Right kidney (tissue), 1 donor: ENCODE measurements at regions not wholly inside any gene's neighbourhood (a gene's known extent, or its start where the extent isn't known, plus 50 kb on each side); places are given as distances from the start of the nearest gene placed in this dataset.
A peak's percentile ranks its signal among the peaks of the same experiment; 100 is the strongest.
"Not testable (repeated sequence)": the region's sequence is repeated elsewhere in the genome, so short reads cannot be mapped to it uniquely, and the experiment has no call there.

Experiments used
- DNase-seq: peaks from one replicate; pipeline ENCODE4 v3.0.0-alpha.2; 2016

- no peak for DNase-seq
Observed at GRCh38 chr5:51172903-51173626, 210.2 kb upstream of the ISL1 start.

- DNase-seq, result no peak
Observed at GRCh38 chr5:51181208-51181894, 201.9 kb upstream of the ISL1 start.

- DNase-seq, result no peak
Observed at GRCh38 chr5:51185850-51186329, 197.4 kb upstream of the ISL1 start.

GRCh38 chr5:51188001-51188591 is 195.2 kb upstream of the ISL1 start:
- DNase-seq, result no peak

GRCh38 chr5:51194671-51195070 is 188.6 kb upstream of the ISL1 start:
- DNase-seq, result no peak

GRCh38 chr5:51201024-51201423 is 182.2 kb upstream of the ISL1 start:
- DNase-seq, result no peak

- DNase-seq, result no peak
Observed at GRCh38 chr5:51201708-51202107, 181.5 kb upstream of the ISL1 start.

- no peak for DNase-seq
Observed at GRCh38 chr5:51202161-51202560, 181.1 kb upstream of the ISL1 start.

- no peak for DNase-seq
Observed at GRCh38 chr5:51203598-51203997, 179.7 kb upstream of the ISL1 start.

- no peak for DNase-seq
Observed at GRCh38 chr5:51208296-51208695, 175.0 kb upstream of the ISL1 start.

GRCh38 chr5:51214746-51215145 is 168.5 kb upstream of the ISL1 start:
- no peak for DNase-seq

GRCh38 chr5:51225789-51226742 is 157.2 kb upstream of the ISL1 start:
- peak; percentile 12 for DNase-seq

GRCh38 chr5:51227963-51228470 is 155.2 kb upstream of the ISL1 start:
- DNase-seq, result no peak

GRCh38 chr5:51230336-51230735 is 152.9 kb upstream of the ISL1 start:
- no peak for DNase-seq

GRCh38 chr5:51242456-51242855 is 140.8 kb upstream of the ISL1 start:
- no peak for DNase-seq

- not testable (repeated sequence) for DNase-seq
Observed at GRCh38 chr5:51250957-51251356, 132.3 kb upstream of the ISL1 start.

GRCh38 chr5:51271261-51271660 is 112.0 kb upstream of the ISL1 start:
- DNase-seq, result no peak

- DNase-seq, result no peak
Observed at GRCh38 chr5:51273021-51273420, 110.2 kb upstream of the ISL1 start.

GRCh38 chr5:51273871-51274270 is 109.4 kb upstream of the ISL1 start:
- no peak for DNase-seq

GRCh38 chr5:51275428-51275827 is 107.8 kb upstream of the ISL1 start:
- DNase-seq, result no peak

GRCh38 chr5:51276250-51276649 is 107.0 kb upstream of the ISL1 start:
- no peak for DNase-seq

GRCh38 chr5:51278539-51278938 is 104.7 kb upstream of the ISL1 start:
- no peak for DNase-seq
